Jurkat, Clone E6-1 (cell line): ENCODE measurements at regions not wholly inside any gene's neighbourhood (a gene's known extent, or its start where the extent isn't known, plus 50 kb on each side); places are given as distances from the start of the nearest gene placed in this dataset.

Experiments
- DNase-seq: peaks from one replicate; pipeline ENCODE4 v3.0.0-alpha.2; 2011; ENCODE audit warnings: low read depth, low spot score
- H3K4me3 ChIP-seq: 2 replicates; pipeline ENCODE4 v1.5.1; 2011; ENCODE audit warnings: mild to moderate bottlenecking, low read length, control low read depth, moderate library complexity

DNA sequence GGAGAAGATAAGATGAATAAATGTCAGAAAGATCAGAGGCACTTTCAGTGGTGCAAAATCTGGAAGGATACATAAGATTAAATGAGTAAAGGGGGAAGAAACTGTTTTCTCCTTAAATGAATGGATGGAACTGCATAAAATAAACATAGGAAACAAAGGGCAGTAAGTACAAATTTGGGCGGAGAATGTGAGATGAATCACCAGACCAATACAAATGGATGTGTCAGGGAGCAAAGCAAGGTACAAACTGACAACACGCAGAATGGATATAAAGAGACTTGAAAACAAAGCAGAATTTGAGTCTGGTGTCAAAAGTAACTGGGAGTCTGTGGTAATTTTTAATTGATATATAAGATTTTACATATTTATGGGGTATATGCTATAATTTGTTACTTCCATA lies 175.3 kb upstream of the PCDH18 start:
- H3K4me3 ChIP-seq, result no peak overlapping the region
- DNase-seq, result no peak

GRCh38 chr4:137707102-137707620 lies 174.9 kb upstream of the PCDH18 start:
- H3K4me3 ChIP-seq, result no peak overlapping the region
- no peak for DNase-seq

GRCh38 chr4:137705171-137705783 lies 173.0 kb upstream of the PCDH18 start:
- DNase-seq, result no peak
- no peak overlapping the region for H3K4me3 ChIP-seq

DNA sequence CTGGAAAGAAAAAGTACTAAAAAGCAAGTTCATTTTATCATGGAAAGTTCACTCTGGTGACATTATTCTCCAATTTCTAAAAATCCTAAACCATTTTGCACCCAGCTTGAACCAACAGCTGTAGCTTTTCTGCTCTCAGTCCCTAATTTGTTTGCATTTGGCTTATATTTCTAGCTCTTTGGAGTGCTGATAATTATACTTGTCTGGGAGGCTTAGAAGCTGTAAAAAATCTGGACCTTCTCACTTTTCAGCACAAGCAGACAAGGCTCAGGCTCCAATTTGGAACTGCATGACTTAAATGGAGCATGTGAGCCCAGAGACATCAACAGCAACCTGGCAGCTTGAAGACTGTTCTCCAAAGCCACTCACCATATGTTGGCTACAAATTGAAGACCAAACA lies 170.9 kb upstream of the PCDH18 start:
- no peak for DNase-seq
- H3K4me3 ChIP-seq, result no peak overlapping the region

- no peak overlapping the region for H3K4me3 ChIP-seq
- DNase-seq, result no peak
These were observed 170.2 kb upstream of the PCDH18 start for GRCh38 chr4:137702512-137702911.

GRCh38 chr4:137701401-137701800 lies 169.1 kb upstream of the PCDH18 start:
- H3K4me3 ChIP-seq, result no peak overlapping the region
- DNase-seq, result no peak

- no peak for DNase-seq
- no peak overlapping the region for H3K4me3 ChIP-seq
These were observed 168.5 kb upstream of the PCDH18 start for GRCh38 chr4:137700751-137701150.

DNA sequence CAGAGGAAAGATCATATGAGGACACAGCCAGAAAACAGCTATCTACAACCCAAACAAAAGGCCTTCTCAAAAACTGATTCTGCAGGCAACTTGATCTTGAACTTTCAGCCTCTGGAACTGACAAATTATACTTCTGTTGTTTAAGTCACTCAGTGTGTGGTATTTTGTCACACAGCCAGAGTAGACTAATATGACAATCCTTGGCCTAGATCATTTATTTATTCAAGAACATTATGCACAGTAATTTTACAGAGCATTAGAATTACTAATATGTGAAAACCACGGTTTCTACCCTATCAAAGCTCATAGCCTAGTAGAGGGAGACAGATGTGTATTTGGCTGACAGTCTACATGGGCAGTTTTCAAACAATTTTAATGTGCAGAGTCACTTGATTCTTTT lies 167.8 kb upstream of the PCDH18 start:
- H3K4me3 ChIP-seq, result no peak overlapping the region
- DNase-seq, result no peak

DNA sequence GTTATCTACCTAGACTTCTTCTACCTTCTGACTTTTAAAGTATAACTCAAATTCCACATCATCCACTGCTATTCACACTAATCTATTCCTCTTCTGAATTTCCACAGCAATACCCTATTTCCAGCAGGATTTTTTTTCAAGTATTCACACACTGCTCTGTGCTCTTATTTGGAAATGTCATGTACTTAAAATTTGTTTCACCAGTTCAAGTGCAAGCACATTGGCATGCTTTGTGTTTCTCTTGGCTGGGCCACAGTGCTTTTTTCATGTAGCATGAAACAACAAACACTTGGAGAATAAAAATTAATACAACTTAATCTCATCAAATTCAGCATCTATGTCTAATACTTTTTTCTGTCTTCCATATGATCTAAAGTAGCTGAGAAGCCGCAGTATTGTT lies 161.8 kb upstream of the PCDH18 start:
- no peak for DNase-seq
- no peak overlapping the region for H3K4me3 ChIP-seq

- H3K4me3 ChIP-seq, result no peak overlapping the region
- no peak for DNase-seq
These were observed 161.3 kb upstream of the PCDH18 start for GRCh38 chr4:137693641-137694040.

DNA sequence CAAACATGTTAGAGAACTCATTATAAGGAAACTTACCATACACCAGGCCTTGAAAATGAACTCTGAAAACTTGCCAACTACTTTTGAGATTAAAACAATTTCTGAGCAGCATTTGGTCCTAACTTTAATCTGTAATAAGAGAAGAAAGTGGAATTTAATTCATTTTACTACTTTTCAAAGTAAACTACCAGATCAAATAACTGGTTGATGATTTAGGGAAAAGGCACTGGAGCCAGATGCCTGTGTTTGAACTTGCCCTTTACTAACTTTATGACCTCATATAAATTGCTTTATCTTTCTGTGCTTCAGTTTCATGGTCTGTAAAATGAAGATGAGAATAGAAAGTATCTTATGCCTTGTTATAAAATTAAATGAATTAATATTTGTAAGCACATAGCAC lies 159.9 kb upstream of the PCDH18 start:
- no peak for DNase-seq
- no peak overlapping the region for H3K4me3 ChIP-seq

DNA sequence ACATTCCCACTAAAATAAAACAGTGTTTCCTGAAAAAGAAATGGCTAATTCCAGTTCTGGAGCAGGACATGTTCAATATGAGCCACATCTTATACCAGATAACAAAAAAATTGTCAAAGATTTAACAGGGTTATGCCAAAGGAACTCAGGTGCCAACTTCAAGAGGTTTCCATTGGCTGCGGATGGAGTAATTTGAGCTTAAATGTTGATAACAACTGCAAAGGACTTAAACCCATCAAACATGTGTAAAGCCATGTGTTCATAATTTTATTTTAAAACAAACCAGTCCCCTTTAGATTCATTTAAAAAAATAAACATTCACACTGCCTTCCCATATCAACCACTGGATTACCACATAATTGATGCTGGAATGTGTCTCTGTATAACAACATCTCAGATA lies 156.4 kb upstream of the PCDH18 start:
- no peak for DNase-seq
- no peak overlapping the region for H3K4me3 ChIP-seq

DNA sequence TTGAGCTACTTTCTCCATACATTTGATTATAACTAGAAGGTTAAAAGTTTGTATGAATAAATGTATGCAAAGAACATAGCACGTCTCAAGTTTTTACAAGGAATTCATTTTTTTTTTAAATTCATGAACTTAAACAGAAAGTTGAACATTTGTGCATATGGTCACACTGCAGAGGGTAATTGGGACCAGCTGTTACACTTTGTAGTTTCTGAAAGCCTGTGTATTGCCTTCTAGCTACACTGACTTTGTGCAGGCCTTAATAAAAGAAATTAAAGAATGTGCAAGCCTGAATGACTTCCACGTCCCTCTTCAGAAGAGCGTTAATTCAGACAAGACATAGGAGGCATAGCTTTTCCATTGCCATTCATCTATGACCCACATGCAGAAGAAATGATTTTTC lies 153.1 kb upstream of the PCDH18 start:
- H3K4me3 ChIP-seq, result no peak overlapping the region
- no peak for DNase-seq

GRCh38 chr4:137681081-137681480 lies 148.8 kb upstream of the PCDH18 start:
- no peak for DNase-seq
- no peak overlapping the region for H3K4me3 ChIP-seq

GRCh38 chr4:137678796-137679195 lies 146.5 kb upstream of the PCDH18 start:
- DNase-seq, result no peak
- no peak overlapping the region for H3K4me3 ChIP-seq

GRCh38 chr4:137677863-137678262 lies 145.6 kb upstream of the PCDH18 start:
- DNase-seq, result no peak
- H3K4me3 ChIP-seq, result no peak overlapping the region

DNA sequence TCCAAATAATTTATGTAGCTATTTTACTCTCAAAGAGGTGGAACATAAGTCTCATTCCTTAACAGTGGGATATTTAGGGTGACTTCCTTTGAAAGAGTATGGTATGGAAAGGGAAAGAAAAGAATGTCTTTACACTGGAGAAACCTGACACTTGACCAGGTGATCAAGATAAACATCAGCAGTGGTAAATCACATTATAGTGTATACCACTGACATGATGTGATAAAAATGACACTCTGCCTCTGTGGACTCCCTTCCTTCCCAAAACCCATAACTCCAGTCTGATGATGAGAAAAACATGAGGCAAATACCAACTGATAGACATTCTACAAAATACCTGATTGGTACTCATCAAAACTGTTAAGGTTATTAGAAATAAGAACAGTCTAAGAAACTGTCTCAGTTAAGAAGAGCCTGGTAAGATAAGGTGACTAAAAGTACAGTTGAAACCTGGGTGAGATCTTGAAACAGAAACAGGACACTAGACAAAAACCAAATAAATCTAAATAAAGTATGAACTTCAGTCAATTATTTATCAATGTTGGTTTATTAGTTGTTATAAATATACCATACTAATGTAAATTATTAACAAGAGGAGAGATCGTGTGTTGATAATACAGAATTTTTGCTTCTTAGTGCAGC lies 144.2 kb upstream of the PCDH18 start:
- DNase-seq, result no peak
- H3K4me3 ChIP-seq, result no peak overlapping the region

DNA sequence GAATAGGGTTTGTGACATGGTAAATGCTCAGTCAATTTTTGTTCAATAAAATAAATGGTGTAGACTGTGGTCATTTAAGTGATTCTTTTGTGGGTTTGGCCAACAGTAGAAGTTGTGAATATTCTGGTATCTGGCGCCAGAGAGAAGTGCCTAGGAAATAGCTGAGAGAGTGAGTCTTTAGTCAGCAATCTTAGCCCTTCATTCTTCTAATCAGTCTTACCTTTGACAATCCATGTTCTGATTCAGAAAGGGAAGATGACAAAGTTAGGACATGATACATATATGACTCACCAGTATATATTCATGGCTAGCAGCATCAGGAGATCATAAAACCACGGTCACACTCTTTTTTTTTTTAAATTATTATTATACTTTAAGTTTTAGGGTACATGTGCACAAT lies 141.8 kb upstream of the PCDH18 start:
- DNase-seq, result no peak
- no peak overlapping the region for H3K4me3 ChIP-seq

GRCh38 chr4:137668885-137669545 lies 136.7 kb upstream of the PCDH18 start:
- H3K4me3 ChIP-seq, result no peak overlapping the region
- DNase-seq, result no peak

GRCh38 chr4:137664416-137664815 lies 132.1 kb upstream of the PCDH18 start:
- no peak overlapping the region for H3K4me3 ChIP-seq
- no peak for DNase-seq

GRCh38 chr4:137664046-137664387 lies 131.7 kb upstream of the PCDH18 start:
- no peak for DNase-seq

More at GRCh38 chr4:137664046-137664387, 131.7 kb upstream of the PCDH18 start:
- H3K4me3 ChIP-seq, result no peak overlapping the region
